ENCODE measurements at regions not wholly inside any gene's neighbourhood (a gene's known extent, or its start where the extent isn't known, plus 50 kb on each side); places are given as distances from the start of the nearest gene placed in this dataset.
"Not testable (repeated sequence)": the region's sequence is repeated elsewhere in the genome, so short reads cannot be mapped to it uniquely, and the experiment has no call there.

DNA sequence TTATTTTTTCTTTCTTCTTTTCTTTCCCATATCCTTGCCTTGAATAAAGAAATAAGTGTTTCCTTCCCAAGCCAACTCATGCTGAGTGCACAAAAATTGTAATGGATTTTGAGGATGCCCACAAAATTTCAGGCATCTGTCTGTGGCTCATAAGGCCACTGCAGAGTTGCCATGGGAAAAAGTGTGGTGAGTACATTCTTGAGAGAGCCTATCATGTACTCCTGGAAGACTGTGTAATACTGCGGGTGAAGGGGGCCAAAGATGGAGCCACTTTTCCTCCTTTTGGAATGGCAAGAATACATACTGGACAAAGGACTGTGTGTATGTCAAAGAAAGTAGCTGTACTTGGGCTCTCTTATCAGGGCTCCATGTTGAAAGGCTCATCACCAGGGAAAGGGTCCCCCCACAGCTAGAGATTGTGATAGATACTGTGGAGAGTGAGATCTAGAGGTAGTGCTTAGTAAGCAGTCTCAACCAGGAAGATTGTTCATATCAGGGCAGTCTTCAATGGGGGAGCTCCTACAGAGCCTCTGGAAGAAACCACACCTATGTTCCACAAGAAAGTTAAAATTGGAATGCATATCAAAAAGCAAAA lies 341.6 kb upstream of the KCND2 start:
- H3K4me3 Mint-ChIP-seq: no peak overlapping the region
- no peak for ATAC-seq
- H3K27ac Mint-ChIP-seq: no peak overlapping the region
- H3K36me3 Mint-ChIP-seq: no peaks in the 10 kb centered on the region
- H3K4me1 Mint-ChIP-seq: no peaks in the 10 kb centered on the region
- peaks cover 2% of the 10 kb centered on the region for H3K9me3 Mint-ChIP-seq
- no peaks in the 10 kb centered on the region for H3K27me3 Mint-ChIP-seq

DNA sequence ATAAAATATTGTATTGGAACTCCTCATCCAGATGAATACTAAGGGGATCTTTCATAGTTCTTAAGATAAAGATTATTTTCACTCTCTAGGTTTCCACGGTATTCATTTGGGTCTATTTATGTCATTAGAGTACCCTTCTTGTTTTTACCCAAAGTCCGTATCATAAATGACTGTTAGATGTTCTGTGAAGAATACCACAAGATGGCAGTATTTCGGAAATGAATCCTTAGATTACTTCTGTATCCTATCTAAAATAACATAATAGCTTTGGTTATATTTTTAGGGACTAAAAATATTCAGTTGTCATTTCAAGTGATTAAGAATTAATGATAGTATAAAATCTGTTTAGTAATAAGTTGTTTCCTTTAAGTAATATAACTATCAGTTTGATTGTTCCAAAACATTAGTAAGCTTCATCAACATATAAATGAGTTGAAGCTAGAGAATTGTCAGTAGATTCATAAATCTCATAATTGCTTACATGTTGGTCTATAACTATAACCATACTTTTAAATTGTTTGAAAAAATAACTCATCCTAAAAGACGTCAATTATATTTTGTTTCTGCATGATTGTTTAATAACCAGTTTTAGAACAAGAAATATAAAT lies 337.5 kb upstream of the KCND2 start:
- H3K4me1 Mint-ChIP-seq: no peaks in the 10 kb centered on the region
- no peaks in the 10 kb centered on the region for H3K36me3 Mint-ChIP-seq
- peaks cover 2% of the 10 kb centered on the region for H3K9me3 Mint-ChIP-seq
- H3K27ac Mint-ChIP-seq: no peak overlapping the region
- ATAC-seq: no peak
- H3K27me3 Mint-ChIP-seq: no peaks in the 10 kb centered on the region
- no peak overlapping the region for H3K4me3 Mint-ChIP-seq

DNA sequence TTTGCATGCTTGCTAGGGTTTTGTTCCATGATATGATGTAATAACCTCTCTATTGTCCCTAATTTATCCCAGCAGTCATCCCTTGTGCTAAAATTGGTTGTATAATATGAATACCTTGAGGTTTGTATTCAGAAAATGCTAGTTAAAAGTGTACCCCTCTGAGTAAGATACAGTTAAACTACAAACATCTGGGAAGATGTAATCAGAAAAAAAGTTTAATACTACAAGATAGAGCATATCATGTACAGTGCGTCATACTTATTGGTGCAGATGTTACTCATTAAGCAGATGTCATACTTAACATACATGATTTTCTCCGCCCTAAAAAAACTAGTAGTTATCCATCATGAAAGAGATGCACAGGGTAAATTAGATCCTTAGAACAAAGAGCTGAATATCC lies 336.1 kb upstream of the KCND2 start:
- Mint-ChIP-seq H3K27me3 (no peaks in the 10 kb centered on the region), H3K36me3 (no peaks in the 10 kb centered on the region), H3K27ac (no peak overlapping the region), H3K9me3 (no peaks in the 10 kb centered on the region), H3K4me3 (no peak overlapping the region), H3K4me1 (no peaks in the 10 kb centered on the region)
- no peak for ATAC-seq

GRCh38 chr7:119937745-119938144 lies 335.2 kb upstream of the KCND2 start:
- ATAC-seq: no peak
- Mint-ChIP-seq H3K27ac (no peak overlapping the region), H3K27me3 (no peaks in the 10 kb centered on the region), H3K4me3 (no peak overlapping the region), H3K36me3 (no peaks in the 10 kb centered on the region), H3K4me1 (no peaks in the 10 kb centered on the region), H3K9me3 (no peaks in the 10 kb centered on the region)

DNA sequence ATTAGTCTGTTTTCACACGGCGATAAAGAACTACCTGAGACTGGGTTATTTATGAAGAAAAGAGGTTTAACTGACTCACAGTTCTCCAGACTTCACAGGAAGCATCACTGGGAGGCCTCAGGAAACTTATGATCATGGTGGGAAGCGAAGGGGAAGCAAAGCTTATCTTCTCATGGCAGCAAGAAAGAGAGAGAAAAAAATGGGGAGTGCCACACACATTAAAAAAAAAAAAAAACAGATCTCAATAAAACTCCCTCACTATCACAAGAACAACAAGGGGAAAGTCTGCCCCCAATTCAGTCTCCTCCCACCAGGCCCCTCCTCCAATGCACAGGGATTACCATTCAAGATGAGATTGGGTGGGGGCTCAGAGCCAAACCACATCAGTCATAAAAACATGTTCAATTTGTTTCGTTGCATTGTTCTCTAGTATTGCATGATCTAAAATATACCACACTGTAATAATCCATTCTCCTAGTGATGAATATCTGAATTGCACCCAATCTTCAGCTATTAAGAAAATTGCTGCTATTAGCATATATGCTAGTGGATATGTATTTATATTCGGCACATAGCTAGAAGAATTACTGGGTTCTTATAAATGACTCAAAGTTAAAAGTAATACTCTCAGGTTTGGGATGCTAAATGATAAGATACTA lies 328.9 kb upstream of the KCND2 start:
- ATAC-seq: no peak
- no peaks in the 10 kb centered on the region for H3K27me3 Mint-ChIP-seq
- H3K4me3 Mint-ChIP-seq: no peak overlapping the region
- H3K9me3 Mint-ChIP-seq: no peaks in the 10 kb centered on the region
- H3K27ac Mint-ChIP-seq: no peak overlapping the region
- H3K36me3 Mint-ChIP-seq: no peaks in the 10 kb centered on the region
- no peaks in the 10 kb centered on the region for H3K4me1 Mint-ChIP-seq

- no peak for ATAC-seq
These were observed 328.4 kb upstream of the KCND2 start for GRCh38 chr7:119944601-119944972.

GRCh38 chr7:119945822-119946221 lies 327.2 kb upstream of the KCND2 start:
- no peaks in the 10 kb centered on the region for H3K36me3 Mint-ChIP-seq
- H3K9me3 Mint-ChIP-seq: no peaks in the 10 kb centered on the region

More at GRCh38 chr7:119944601-119944972, 328.4 kb upstream of the KCND2 start:
- Mint-ChIP-seq H3K27ac (no peak overlapping the region), H3K27me3 (no peaks in the 10 kb centered on the region), H3K4me3 (no peak overlapping the region), H3K36me3 (no peaks in the 10 kb centered on the region), H3K4me1 (no peaks in the 10 kb centered on the region), H3K9me3 (no peaks in the 10 kb centered on the region)

DNA sequence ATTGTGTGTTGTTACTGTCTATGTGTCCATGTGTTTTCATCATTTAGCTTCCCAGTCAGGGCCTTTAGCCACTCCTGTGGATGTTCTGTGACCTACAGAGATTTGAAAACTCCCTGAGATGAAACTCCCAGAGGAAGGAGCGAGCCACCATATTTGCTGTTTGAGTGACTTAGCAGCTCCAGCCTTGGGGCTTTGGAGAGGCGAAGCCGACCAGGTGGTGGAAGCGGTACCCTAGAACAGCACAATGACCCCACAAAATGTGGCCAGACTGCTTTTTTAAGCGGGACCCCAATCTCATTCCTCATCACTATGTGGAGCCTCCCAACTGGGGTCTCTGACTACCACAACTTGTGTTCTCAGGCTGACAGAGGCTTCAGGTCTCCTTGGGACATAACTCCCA lies 323.9 kb upstream of the KCND2 start:
- Mint-ChIP-seq H3K4me3 (no peak overlapping the region), H3K27ac (no peak overlapping the region), H3K9me3 (no peaks in the 10 kb centered on the region), H3K27me3 (no peaks in the 10 kb centered on the region), H3K4me1 (no peaks in the 10 kb centered on the region), H3K36me3 (no peaks in the 10 kb centered on the region)
- no peak for ATAC-seq

More at GRCh38 chr7:119945822-119946221, 327.2 kb upstream of the KCND2 start:
- H3K4me3 Mint-ChIP-seq: no peak overlapping the region
- no peak for ATAC-seq
- no peaks in the 10 kb centered on the region for H3K4me1 Mint-ChIP-seq
- H3K27me3 Mint-ChIP-seq: no peaks in the 10 kb centered on the region
- H3K27ac Mint-ChIP-seq: no peak overlapping the region

DNA sequence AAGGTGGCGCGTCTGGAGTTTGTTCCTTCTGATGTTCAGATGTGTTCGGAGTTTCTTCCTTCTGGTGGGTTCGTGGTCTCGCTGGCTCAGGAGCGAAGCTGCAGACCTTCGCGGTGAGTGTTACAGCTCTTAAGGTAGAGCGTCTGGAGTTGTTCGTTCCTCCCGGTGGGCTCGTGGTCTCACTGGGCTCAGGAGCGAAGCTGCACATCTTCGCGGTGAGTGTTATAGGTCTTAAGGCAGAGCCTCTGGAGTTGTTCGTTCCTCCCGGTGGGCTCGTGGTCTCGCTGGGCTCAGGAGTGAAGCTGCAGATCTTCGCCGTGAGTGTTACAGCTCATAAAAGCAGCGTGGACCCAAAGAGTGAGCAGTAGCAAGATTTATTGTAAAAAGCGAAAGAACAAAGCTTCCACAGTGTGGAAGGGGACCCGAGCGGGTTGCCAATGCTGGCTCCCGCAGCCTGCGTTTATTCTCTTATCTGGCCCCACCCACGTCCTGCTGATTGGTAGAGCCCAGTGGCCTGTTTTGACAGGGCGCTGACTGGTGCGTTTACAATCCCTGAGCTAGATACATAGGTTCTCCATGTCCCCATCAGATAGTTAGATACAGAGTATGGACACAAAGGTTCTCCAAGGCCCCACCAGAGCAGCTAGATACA lies 322.5 kb upstream of the KCND2 start:
- not testable (repeated sequence) for H3K4me3 Mint-ChIP-seq, H3K27ac Mint-ChIP-seq

DNA sequence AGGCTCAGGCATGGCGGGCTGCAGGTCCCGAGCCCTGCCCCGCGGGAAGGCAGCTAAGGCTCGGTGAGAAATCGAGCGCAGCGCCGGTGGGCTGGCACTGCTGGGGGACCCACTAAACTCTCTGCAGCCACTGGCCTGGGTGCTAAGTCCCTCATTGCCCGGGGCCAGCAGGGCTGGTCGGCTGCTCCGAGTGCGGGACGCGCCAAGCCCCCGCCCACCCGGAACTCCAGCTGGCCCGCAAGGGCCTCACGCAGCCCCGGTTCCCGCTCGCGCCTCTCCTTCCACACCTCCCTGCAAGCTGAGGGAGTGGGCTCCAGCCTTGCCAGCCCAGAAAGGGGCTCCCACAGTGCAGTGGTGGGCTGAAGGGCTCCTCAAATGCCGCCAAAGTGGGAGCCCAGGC lies 321.4 kb upstream of the KCND2 start:
- not testable (repeated sequence) for H3K4me3 Mint-ChIP-seq, H3K36me3 Mint-ChIP-seq, H3K27me3 Mint-ChIP-seq, ATAC-seq, H3K4me1 Mint-ChIP-seq, H3K27ac Mint-ChIP-seq, H3K9me3 Mint-ChIP-seq

More for the DNA sequence above, 322.5 kb upstream of the KCND2 start:
- ATAC-seq, H3K4me1 Mint-ChIP-seq, H3K27me3 Mint-ChIP-seq, H3K9me3 Mint-ChIP-seq, H3K36me3 Mint-ChIP-seq: not testable (repeated sequence)

DNA sequence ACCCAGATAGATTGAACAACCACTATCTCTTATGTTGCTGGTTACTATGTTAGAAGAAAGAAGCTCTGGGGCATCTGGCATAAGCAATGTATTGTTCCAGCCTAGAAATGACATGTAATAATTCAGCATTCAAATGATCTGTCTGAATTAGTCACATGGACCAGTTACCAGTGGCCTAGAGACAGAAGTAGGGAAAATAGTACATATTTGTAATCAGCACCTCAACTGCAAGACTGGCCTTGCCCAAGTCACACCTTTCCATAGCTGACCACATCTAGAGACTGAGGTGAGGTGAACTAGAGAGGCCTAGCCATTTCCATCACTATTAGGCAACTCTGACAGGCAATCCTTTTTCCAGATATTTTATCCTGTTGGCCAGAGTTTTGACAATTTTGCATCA lies 315.6 kb upstream of the KCND2 start:
- no peaks in the 10 kb centered on the region for H3K36me3 Mint-ChIP-seq
- no peaks in the 10 kb centered on the region for H3K9me3 Mint-ChIP-seq
- ATAC-seq: peak; percentile 20
- H3K4me1 Mint-ChIP-seq: no peaks in the 10 kb centered on the region
- no peak overlapping the region for H3K27ac Mint-ChIP-seq
- H3K27me3 Mint-ChIP-seq: no peaks in the 10 kb centered on the region
- H3K4me3 Mint-ChIP-seq: no peak overlapping the region

- ATAC-seq: no peak
These were observed 313.2 kb upstream of the KCND2 start for GRCh38 chr7:119959811-119960210.

GRCh38 chr7:119963654-119964053 lies 309.3 kb upstream of the KCND2 start:
- ATAC-seq: no peak
- no peaks in the 10 kb centered on the region for H3K36me3 Mint-ChIP-seq
- H3K4me3 Mint-ChIP-seq: no peak overlapping the region
- H3K27ac Mint-ChIP-seq: no peak overlapping the region
- no peaks in the 10 kb centered on the region for H3K9me3 Mint-ChIP-seq
- no peaks in the 10 kb centered on the region for H3K4me1 Mint-ChIP-seq
- no peaks in the 10 kb centered on the region for H3K27me3 Mint-ChIP-seq

More at GRCh38 chr7:119959811-119960210, 313.2 kb upstream of the KCND2 start:
- H3K27me3 Mint-ChIP-seq: no peaks in the 10 kb centered on the region
- no peaks in the 10 kb centered on the region for H3K36me3 Mint-ChIP-seq
- H3K4me1 Mint-ChIP-seq: no peaks in the 10 kb centered on the region
- no peaks in the 10 kb centered on the region for H3K9me3 Mint-ChIP-seq
- no peak overlapping the region for H3K4me3 Mint-ChIP-seq
- H3K27ac Mint-ChIP-seq: no peak overlapping the region

DNA sequence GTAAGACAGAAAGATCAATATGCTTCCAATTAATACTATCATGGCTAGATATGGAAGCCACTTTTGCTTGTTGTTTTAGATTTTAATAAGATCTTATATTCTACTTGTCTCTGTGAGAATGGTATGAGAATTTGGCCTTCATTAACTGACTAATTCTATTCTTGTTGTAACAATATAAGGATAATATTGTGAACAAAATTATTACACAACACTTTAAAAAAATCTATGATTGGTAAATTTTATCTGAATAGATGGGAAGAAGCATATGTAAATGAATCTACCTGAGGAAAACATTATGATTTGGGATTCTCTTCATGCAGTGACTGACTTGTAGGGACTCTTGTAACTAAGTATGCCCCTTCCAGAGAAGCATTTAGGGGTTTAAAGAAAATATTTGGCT lies 308.9 kb upstream of the KCND2 start:
- no peaks in the 10 kb centered on the region for H3K36me3 Mint-ChIP-seq
- no peaks in the 10 kb centered on the region for H3K27me3 Mint-ChIP-seq
- no peak for ATAC-seq
- no peak overlapping the region for H3K4me3 Mint-ChIP-seq
- H3K27ac Mint-ChIP-seq: no peak overlapping the region
- no peaks in the 10 kb centered on the region for H3K4me1 Mint-ChIP-seq
- no peaks in the 10 kb centered on the region for H3K9me3 Mint-ChIP-seq

DNA sequence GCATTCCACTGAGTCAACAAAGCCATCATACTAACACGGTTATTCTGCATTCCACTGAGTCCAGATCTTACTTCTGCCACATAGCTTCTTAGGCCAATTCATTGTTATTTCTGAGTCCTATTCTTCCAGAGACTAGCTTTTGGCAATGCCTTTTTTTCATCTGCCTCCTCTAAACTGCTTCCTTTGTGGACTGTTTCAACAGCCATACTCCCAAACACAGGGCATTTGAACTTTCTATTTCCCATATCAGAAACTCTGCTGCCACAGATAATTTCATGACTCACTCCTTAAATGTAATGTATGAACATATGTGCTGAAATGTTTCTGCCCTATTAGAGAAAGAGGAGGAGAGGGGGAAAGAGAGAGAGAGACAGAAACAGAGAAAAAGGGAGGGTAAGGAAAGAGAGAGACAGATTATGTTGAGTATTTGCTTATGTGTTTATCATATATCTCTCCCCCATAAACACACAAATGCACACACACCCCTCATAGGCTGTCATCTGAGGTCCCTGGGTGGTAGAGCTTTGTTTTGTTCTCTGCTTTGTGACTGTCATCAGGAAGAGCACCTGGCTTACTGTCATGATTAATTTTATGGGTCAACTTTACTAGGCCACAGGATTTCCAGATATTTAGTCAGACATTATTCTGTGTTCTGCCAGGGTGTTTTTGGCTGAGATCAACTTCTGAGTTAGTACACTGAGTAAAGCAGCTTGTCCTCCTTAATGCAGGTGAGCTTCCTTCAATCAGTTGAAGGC lies 308.0 kb upstream of the KCND2 start:
- Mint-ChIP-seq H3K36me3 (no peaks in the 10 kb centered on the region), H3K27ac (no peak overlapping the region), H3K4me1 (no peaks in the 10 kb centered on the region), H3K4me3 (no peak overlapping the region), H3K9me3 (no peaks in the 10 kb centered on the region), H3K27me3 (no peaks in the 10 kb centered on the region)
- ATAC-seq: no peak

All from stimulated activated memory B cell treated with anti-CD40 and anti-IgM and Interleukin-4, amounts not matched to agents 10 μg/mL and 1 μg/mL and 100 μg/mL, for 72 hours (primary cell).